NOMO-1 treated with dmso at 0.1 percent for 144 hours (cell line): ENCODE measurements at regions not wholly inside any gene's neighbourhood (a gene's known extent, or its start where the extent isn't known, plus 50 kb on each side); places are given as distances from the start of the nearest gene placed in this dataset.

Experiments
- DNase-seq: peaks from one replicate; lab custom pipeline; 2025; ENCODE audit not compliant: unreplicated experiment; lab: John Stamatoyannopoulos, UW

GRCh38 chr17:79232957-79233356 lies 158.3 kb downstream of the ENGASE start:
- no peak for DNase-seq

DNA sequence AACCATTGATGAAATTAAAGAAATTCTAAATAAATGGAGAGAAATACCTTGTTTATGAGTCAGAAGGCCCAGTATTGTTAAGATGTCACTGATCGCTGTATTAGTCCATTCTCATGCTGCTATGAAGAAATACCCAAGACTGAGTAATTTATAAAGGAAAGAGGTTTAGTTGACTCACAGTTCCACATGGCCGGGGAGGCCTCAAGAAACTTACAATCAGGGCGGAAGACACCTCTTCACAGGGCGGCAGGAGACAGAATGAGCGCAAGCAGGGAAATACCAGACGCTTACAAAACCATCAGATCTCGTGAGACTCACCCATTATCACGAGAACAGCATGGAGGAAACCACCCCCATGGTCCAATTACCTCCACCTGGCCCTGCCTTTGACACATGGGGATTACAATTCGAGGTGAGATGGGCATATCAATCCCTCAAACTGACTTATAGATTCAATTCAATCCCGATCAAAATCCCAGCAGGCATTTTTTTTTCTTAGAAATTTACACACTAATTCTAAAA lies 157.2 kb downstream of the ENGASE start:
- DNase-seq, result no peak

GRCh38 chr17:79230576-79230975 lies 156.0 kb downstream of the ENGASE start:
- DNase-seq, result no peak

DNA sequence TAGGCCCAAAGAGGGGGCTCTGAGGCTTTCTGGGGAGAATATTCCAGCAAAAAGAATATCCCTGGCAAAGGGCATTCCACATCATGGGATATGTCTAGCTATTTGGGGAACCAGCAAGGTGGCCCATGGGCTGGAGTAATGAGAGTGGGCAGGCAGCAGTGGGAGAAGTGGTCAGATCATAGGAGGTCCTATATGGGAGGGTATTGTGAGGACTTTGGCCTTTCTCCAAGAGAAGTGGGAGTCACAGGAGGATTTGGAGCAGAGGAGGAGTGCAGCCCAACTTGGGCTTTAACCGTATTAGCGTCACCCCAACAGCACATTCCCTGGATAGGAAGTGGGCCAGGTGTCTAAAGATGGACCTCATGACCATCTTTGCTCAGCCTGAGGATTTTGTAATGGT lies 151.4 kb downstream of the ENGASE start:
- DNase-seq, result no peak

- no peak for DNase-seq
Measured at GRCh38 chr17:79224903-79225302, 150.3 kb downstream of the ENGASE start.

DNA sequence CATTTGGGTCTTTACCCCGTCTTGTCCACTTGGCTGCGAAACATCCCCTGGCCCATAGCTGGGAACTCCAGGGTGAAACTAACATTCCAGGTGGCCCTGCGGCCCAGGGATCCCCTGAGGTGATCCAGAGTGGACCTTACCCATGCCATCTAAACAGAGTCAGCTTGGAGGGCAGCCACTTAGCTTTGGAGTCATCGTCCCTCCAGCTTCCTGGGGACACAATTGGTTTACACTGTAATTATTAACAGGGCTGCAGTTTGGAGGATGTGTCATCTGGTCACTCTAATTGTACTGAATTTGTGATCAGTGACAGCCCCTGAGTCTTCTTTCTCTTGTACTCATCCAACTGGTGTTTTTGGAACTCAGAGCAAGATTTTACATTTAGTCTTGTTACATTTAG lies 149.9 kb downstream of the ENGASE start:
- DNase-seq, result no peak

DNA sequence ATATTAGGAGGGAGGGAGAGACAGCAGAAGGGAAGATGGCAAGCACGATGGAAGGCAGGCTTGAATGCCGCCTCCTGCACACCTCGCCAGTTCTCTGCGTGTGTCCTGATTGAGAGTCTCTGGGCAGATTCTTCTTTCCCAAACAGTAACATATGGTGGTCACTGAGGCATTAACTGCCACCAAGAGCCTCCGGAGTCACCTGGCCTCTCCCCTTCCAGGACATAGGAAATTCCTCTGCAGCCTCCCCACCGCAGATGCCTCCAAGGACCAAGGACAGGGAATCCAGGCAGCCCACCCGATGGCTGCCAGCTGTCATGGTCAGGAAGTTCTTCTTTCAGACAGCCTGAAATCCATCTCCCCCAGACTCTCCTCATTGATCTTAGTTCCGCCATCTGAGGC lies 149.3 kb downstream of the ENGASE start:
- DNase-seq, result no peak

GRCh38 chr17:79223471-79223870 lies 148.8 kb downstream of the ENGASE start:
- no peak for DNase-seq

DNA sequence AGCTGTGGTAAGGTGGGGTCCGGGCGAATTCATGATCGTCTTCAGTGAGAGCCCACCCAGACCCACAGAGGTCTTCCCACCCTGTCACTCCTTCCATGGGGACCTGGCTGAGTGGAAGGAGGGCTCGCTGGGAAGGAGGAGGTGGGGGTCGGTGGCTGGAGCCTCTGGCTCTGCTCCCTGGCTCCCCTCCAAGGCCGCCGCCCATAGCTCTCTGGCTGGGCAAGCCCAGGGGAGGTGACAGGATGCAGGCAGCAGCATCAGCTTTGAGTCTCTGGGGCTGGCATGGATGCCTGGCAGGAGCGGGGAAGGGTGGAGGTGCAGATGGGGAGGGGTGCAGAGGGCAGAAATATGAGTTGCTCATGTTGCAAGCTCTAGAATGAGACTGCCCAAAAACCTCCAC lies 147.0 kb downstream of the ENGASE start:
- no peak for DNase-seq

DNA sequence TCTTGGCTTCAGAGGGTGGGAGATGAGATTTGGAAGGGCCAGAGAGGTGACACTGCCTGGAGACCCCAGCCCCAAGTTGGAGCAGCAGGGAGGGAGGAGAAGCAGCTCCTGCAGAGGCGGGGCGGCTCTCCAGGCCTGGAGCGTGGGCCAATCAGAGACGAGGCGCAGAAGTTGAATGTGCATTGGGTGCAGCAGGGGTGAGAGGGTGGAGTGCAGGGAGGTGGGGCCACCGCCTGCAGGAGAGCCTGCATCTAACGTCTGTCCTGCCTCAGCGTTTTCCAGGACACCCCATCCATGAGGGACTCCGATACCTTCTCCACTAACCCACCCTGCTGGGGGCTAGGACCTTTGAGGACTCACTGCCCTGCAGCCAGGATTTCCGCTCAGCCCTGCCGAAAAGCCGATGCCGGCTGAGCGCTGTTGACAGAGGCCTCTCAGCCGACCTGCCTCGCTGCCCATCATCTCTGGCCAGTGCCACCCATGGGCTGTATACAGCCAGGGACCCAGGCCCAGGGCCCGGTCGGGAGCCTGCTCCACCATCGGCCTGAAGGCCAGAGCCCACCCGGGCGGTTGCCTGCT lies 146.2 kb downstream of the ENGASE start:
- no peak for DNase-seq

DNA sequence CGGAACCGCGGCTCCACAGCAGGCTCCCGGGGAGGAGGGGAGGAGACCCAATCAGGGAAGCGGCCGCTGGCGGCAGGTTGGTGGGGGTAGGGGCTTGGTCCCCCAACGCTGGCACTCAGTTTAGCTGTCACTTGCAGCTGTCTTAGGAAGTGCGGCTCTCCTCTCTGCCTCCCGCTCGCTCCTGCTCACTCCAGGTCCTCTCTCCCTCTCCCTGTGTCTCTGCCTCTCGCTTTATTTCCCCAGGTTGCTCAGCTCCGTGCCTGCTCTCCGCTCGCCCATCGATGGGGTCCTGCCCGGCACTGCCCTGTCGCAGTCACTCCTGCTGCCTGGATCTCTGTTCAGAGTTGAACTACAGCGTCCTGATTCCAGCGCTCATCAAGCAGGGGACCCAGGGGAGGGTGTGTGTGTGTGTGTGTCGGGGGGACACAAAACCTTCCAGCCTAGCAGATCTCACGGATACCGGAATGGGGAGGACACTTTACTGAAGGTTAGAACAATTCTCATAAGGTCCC lies 145.6 kb downstream of the ENGASE start:
- no peak for DNase-seq

DNA sequence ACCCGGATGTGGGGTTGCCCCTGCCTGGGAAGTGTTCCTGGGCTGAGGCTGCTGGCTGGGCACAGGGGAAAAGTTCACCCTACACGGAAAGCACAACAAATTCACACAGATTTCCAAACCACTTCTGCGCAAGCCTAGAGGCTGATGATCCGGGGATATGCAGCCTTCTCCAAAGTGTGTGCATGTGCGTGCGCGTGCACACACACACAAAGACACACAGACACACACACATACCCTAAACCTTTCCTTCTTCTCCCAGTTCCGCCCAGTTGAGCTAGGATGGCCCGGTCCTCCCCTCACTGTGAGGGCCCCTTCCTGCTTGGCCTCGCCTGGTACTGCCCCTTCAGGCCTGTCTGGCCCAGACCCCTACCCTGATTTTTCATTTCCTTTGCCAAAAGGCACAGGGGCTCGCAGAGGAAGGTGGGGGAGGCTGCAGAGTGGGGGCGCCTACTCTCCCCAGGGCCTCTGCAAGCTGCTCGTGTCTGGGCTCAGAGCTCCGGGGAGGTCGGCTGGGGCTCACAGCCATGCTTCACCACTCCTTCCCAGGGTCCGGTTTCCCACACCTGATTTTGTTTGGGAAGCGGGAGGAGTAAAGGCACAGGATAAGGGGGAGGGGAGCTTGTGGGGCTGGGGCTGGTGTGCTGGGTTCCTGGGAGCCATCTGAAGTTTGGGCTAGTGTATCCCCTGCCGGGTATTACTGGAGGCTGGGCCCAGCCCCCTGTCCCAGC lies 144.7 kb downstream of the ENGASE start:
- no peak for DNase-seq

DNA sequence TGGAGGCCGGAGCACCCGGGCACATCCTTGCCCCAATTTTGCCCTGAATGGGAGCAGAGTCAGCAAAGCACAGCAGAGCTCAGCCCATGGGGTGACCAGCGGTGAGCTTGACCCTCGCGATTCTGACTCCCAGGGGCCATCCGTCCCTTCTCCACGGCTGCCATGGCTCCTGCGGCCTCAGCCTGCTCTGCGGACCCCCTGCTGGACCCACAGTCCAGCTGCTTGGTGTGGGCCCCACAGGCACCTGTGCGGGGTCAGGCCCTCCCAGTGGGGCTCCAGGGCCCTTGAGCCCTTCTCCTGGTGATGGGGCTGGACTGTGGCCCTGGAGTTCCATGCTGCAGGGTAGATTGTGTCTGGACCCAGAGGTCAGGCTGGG lies 144.2 kb downstream of the ENGASE start:
- DNase-seq, result no peak

DNA sequence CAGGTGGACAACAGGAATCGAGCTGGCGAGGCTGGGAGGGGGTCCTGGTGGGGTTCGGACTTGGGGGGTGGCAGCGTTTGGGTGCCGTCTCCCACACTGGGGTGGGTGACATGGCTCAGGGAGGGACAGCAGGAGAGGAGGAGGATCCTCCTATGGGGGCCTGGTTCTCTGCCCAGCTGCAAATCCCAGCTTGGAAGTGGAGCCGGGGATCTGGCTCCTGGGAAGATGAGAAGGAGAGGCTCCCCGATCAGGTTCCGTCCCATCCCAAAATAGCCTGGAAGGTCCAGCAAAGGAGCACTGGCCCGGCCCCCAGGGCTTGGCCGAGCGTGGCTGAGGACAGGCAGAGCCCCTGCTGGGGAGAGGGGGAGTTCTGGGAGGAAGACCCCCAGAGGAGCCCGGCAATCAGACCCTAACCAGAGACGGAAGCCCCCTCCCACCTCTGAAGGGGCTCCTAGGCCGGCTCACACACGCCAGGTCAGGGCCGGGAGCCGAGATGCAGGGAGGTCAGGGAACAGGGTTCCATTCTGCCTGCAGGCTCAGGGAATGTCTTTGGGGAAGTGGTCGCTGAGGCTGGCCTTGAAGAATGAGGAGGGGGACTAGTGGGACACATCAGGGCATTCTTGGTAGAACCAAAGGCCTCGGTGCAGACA lies 143.7 kb downstream of the ENGASE start:
- no peak for DNase-seq

GRCh38 chr17:79217473-79218135 lies 143.0 kb downstream of the ENGASE start:
- no peak for DNase-seq

- no peak for DNase-seq
Measured at GRCh38 chr17:79216826-79217225, 142.2 kb downstream of the ENGASE start.

GRCh38 chr17:79216391-79216790 lies 141.8 kb downstream of the ENGASE start:
- DNase-seq, result no peak

DNA sequence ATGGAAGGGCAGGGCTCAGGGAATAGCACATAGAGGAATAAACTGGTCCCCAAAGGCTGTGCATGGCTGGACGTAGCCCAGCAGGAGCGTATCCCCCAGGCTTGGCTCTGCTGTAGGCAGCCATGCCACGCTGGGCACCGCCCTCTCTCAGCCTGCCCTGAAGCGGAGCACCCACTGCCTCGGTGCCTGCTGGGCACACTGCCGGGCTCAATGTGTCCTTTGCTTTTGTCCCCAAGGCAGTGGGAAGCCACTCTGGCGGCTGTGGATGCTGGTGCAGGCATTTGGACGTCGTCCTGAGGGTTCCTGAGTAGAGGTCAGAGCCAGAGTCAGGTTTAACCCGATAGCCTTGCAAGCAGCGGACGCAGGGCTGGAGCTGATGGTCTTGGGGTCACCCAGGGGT lies 141.0 kb downstream of the ENGASE start:
- no peak for DNase-seq

GRCh38 chr17:79214940-79215604 lies 140.4 kb downstream of the ENGASE start:
- no peak for DNase-seq

- no peak for DNase-seq
Measured at GRCh38 chr17:79214459-79214858, 139.8 kb downstream of the ENGASE start.

GRCh38 chr17:79213305-79213704 lies 138.7 kb downstream of the ENGASE start:
- DNase-seq, result no peak
